ENCODE measurements at regions not wholly inside any gene's neighbourhood (a gene's known extent, or its start where the extent isn't known, plus 50 kb on each side); places are given as distances from the start of the nearest gene placed in this dataset.
A peak's percentile ranks its signal among the peaks of the same experiment; 100 is the strongest.

DNA sequence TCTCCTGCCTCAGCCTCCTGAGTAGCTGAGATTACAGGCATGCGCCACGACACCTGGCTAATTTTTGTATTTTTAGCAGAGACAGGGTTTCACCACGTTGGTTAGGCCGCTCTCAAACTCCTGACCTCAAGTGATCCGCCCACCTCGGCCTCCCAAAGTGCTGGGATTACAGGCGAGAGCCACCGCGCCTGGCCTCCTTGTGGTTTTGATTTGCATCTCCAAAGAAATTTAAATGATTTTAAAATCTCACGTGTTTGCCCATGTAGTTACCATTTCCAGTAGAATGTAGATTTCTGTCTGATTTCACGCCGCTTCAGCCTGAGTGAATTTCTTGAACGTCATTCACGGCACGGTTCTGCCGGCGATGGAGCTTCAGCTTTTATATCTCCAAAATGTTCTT, 55.8 kb downstream of the IGF2 start:
- no peak for DNase-seq (ENCODE audit: low read depth in 2 of 2)

DNA sequence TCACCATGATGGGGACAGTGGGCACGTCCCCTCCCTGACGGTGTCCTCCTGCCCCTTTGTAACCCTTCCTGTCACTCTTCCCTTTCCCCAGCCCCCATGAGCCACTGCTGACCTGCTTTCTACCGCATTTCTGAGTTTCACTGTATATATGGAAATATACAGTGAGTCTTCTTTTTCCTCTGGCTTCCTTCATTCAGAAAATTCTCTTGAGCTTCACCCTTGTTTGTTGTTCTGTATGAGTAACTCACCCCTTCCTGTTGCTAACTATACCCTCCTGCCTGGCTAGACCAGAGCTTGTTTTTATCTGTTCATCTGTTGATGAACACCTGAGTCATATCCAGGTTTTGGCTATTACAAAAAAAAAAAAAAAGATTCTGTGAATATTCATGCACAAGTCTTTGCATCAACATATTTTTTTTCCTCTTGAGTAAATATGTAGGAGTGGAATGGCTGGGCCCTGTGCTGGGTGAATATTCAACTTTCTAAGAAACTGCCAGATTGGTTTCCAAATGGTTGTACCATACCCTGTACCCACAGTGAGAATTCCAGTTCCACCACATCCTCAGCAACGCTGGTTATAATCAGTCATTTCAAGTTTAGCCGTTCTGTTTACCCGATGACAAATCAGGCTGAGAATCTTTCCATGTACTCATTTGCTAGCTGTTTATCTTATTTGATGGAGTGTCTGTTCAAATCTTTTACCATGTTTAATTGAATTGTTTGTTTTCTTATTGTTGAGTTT, 62.0 kb downstream of the IGF2 start:
- DNase-seq (ENCODE audit: low read depth in 2 of 2), result peak in 1 of 2 donors; percentile 35

DNA sequence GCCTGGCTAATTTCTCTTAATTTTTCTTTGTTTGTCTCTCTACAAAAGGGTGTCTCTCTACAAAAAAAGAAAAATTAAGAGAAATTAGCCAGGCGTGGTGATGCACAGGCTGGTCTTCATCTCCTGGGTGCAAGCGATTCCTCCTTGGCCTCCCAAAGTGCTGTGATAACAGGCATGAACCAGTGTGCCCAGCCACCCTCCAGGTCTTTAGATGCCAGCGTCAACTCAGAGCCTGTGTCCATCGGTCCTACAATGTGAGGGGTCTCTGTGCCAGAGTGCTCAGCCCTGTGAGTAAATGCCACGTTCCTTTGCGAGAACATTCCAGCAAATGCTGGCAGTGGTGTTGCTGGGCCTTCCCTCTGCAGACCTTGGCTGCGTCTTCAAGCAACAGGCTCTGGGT, 62.7 kb downstream of the IGF2 start:
- no peak for DNase-seq (ENCODE audit: low read depth in 2 of 2)

DNA sequence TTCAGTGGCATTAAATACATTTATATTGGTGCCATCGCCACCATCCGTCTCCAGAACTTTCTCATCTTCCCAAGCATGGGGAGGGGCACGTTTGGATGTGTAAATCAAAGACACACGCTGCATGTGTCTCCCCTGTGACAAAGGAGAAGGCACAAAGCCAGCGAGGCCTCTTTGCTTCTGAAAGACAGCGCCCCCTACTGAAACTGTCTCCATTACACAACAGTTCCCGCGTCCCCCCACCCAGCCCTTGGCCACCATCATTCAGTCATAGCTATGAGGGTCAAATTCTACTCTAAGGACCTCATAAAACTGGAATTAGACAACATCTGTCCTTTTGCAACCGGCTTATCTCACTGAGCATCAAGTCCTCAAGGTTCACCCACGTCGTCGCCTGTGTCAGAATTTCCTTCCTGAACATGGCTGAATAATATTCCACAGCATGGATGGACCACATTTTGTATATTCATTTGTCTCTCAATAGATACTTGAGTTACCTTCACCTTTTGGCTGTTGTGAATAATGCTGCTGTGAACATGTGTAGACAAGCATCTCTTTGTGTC, 64.8 kb downstream of the IGF2 start:
- no peak for DNase-seq (ENCODE audit: low read depth in 2 of 2)

DNA sequence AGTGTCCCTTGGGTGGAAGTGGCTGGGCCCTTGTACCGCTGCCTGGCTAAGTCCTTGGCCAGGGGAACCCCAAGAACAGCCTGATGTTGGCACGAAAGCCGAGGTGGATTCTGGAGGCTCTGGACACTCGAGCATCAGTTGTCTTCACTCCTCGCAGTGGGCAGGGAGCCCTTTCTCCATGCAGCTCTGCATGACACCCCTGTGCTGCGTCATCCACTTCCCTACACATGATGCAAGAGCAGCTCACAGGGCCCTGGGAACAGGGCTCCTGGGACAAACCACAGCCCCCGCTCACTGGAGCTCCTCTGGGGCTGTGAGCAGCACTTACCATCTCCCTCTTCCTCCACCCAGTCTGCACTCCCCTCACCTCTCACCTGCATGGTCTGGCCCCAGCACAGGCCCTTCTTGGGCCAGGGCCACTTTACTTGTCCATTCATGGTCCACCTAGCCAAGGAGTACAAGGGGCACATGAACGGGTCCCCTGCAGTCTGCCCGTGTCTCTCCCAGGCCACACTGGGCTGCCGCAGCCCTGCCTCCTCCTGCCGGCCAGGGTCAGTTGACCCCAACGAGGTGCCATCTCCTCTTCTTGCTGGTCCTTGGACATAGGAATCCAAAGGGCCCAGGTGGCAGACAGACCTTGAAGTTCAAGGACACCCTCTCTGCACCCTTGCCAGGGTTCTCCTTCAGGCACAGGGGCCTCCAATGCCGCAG, 66.5 kb downstream of the IGF2 start:
- no peak for DNase-seq (ENCODE audit: low read depth in 2 of 2)

DNA sequence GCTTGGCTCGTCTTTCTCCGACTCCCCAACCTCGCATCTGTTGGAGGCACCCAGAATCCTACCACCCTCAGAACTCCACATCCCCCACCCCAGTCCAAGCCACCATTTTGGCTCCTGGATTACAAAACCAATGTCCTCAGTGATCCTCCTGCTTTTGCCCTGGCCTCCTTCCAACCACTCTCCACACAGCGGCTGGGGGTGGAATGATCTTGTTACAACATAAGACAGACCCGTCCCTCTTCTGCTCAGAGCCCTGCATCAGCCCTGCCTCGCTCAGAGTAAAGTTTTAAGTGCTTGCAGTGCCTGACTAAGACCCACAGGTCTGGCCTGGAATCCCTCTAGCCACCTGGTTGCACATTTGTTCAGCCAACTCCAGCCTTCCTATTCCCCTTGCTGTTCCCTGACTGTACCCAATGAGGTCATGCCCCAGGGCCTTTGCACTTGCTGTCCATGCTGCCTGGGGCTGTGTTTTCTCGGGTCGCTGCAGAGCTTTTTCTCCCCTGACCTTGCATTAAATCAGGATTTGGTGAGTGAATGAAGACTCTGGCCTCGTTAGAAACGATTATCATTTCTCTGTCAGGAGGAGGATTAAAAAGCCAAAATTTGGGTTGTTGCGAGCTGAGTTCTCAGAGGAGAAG, 67.3 kb downstream of the IGF2 start:
- DNase-seq (ENCODE audit: low read depth in 2 of 2), result no peak
